LNCaP clone FGC (cell line): ENCODE measurements at regions not wholly inside any gene's neighbourhood (a gene's known extent, or its start where the extent isn't known, plus 50 kb on each side); places are given as distances from the start of the nearest gene placed in this dataset.

Experiments used
- DNase-seq: peaks from one replicate; pipeline ENCODE4 v3.0.0-alpha.2; 2011; ENCODE audit warnings: low read depth
- H3K4me3 ChIP-seq: 2 replicates; pipeline ENCODE4 v1.5.1; 2011; ENCODE audit warnings: mild to moderate bottlenecking, low read depth, low read length, control low read depth
- TF ChIP-seq, protein P1 (sequence below): IDR thresholded peaks from 2 replicates; pipeline ENCODE4 v1.5.1; 2012; ENCODE audit warnings: mild to moderate bottlenecking; ENCODE audit not compliant: control insufficient read depth, insufficient read depth; ENCODE audit errors: extremely low read depth

DNA sequence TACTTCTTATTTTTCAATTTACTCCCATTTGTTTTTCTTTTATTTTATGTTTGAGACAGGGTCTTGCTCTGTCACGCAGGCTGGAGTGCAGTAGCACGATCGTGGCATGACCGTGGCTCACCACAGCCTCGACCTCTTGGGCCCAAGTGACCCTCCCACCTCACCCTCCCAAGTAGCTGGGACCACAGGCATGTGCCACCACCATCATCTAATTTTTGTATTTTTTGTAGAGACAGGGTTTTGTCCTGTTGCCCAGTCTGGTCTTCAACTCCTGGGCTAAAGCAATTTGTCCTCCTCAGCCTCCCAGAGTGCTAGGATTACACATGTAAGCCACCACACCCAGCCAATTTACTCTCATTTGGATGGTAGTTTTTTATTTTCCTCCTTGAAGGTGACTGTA, 679.3 kb upstream of the CCDC179 start:
- TF ChIP-seq, protein P1, sequence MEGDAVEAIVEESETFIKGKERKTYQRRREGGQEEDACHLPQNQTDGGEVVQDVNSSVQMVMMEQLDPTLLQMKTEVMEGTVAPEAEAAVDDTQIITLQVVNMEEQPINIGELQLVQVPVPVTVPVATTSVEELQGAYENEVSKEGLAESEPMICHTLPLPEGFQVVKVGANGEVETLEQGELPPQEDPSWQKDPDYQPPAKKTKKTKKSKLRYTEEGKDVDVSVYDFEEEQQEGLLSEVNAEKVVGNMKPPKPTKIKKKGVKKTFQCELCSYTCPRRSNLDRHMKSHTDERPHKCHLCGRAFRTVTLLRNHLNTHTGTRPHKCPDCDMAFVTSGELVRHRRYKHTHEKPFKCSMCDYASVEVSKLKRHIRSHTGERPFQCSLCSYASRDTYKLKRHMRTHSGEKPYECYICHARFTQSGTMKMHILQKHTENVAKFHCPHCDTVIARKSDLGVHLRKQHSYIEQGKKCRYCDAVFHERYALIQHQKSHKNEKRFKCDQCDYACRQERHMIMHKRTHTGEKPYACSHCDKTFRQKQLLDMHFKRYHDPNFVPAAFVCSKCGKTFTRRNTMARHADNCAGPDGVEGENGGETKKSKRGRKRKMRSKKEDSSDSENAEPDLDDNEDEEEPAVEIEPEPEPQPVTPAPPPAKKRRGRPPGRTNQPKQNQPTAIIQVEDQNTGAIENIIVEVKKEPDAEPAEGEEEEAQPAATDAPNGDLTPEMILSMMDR: no peak
- no peak for DNase-seq
- H3K4me3 ChIP-seq: no peak overlapping the region

DNA sequence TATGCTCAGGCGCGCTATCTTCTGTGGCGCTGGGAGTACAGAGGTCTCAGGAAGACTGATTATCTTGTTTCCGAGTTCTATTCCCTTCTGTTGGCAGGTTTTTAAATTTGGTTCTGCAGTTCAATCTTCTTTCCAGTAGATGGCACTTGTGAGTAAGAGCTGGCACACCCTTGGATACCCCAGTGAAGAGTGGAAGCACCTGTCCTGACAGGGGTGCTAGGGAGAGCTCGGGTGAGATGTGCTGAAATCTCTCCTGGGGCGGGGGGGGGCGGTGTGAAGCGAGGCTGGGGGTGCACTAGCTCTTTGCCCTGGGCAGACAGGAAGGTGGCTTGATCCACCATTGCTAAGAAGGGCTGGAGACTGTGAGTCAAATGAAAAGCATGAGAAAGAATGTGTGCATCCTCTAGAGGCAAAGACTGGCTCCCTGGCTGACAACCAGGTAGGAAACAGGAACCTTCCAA, 679.9 kb upstream of the CCDC179 start:
- no peak overlapping the region for H3K4me3 ChIP-seq
- DNase-seq: no peak
- TF ChIP-seq, protein P1: peak; percentile 59

DNA sequence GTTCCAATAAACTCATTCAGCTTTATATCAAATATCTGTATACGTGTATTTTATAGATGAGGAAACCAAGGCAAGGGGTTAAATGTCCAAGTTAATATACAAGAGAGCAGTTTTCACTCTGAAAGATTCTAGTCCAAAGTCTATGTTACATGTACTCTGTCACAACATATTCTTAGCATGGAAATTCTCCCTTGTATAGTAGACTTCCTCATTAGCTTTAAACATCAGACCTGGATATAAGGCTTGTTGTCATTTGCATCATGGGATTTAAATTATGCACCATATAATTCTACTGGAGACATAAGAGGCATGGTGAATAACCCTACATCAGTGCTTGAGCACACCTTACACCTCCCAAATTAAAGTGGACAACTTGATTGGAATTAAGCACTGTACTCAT, 681.9 kb upstream of the CCDC179 start:
- H3K4me3 ChIP-seq: no peak overlapping the region
- DNase-seq: no peak
- TF ChIP-seq, protein P1: no peak

DNA sequence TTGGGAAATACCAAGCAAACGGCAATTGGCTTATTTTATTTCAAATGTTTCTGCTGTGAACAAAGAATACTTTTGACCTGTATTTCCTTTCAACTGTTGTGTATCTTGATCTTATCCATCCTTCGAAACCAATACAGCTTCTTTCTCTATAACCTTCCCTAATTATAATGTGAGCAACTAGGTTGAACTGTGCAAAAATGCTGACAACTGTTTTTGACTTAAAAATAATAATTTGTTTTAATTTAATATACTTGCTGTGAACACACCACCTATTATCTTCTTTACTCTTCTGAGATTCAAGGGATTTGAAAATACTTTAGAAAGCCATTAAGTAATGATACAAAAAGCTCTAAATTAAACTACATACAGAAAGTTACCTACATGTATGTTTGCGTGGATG, 682.5 kb upstream of the CCDC179 start:
- TF ChIP-seq, protein P1: no peak
- no peak for DNase-seq
- no peak overlapping the region for H3K4me3 ChIP-seq

DNA sequence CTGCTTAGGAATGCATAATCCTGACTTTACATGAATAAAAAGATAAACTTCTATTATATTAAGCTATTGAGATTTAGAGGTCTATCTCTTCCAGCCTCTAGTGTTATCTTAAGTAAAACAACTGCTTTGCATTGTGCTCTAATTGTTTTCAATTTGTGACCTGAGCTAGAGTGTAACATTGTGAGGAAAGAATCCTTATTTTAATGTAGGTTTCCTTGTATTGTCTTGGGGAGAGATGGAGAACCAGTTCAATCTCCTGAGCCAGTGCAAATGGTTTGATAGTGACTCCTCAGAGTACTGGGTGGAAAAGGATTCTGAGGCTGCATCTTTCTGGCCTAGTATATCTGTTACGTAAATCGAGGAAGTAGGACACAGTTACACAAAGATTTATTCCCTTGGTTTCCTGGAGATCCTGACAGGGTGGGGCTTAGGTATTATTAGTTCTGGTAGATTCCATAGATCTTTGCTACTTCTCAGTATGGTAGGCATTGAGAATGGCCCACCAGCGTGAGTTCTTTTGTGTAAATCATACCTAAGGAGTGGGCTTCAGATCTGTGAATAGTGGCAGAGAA, 683.5 kb upstream of the CCDC179 start:
- DNase-seq: no peak
- TF ChIP-seq, protein P1: no peak
- H3K4me3 ChIP-seq: no peak overlapping the region

DNA sequence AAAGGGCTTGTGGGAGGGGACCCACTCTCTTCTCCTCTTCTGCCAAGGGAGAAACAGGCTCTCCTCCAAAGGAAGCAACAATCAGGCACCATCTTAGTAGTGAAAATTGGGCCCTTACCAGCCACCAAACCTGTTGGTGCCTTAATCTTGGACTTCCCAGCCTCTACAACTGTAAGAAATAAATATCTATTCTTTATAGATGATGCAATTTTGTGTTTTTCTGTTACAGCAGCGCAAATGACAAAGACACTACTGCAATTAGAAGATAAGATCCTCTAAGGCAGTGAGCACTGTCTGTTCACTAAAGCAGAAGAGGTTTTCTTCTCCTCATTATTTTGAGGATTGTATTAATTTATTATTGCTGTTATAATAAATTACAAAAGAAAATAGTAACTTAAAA, 691.4 kb upstream of the CCDC179 start:
- H3K4me3 ChIP-seq: no peak overlapping the region
- TF ChIP-seq, protein P1: no peak
- DNase-seq: no peak

DNA sequence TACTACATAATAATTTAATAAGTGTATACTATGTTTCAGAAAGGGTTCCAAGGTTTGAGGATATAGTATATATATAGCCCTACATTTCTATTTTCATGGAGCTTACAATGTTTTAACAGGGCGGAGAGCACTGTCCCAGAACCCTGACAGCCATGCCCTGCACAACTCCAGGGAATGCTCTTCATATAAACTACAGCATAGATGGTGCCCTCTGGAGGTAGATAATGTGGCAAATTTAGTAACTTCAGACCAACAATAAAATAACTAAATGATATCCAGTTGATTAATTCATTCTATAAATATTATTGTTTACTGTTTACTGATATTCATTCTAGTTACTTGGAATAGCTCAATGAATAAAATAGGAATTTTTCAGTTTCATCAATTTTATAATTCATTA, 693.7 kb upstream of the CCDC179 start:
- no peak for DNase-seq

More for the DNA sequence above, 693.7 kb upstream of the CCDC179 start:
- no peak overlapping the region for H3K4me3 ChIP-seq
- TF ChIP-seq, protein P1: no peak
